GM13976 (cell line): ENCODE measurements at regions not wholly inside any gene's neighbourhood (a gene's known extent, or its start where the extent isn't known, plus 50 kb on each side); places are given as distances from the start of the nearest gene placed in this dataset.

ENCODE experiments used
- DNase-seq: peaks from one replicate; pipeline ENCODE4 v3.0.0; 2012; ENCODE audit warnings: low spot score
- CTCF ChIP-seq: IDR thresholded peaks from 2 replicates; pipeline ENCODE4 v1.5.1; 2012; ENCODE audit warnings: borderline replicate concordance, mild to moderate bottlenecking; ENCODE audit not compliant: insufficient read depth; ENCODE audit errors: extremely low read depth, missing control alignments, control extremely low read depth
- in situ Hi-C: fragments of 300-500 bp; cut with MboI; formaldehyde crosslinking; loops from one replicate; pipeline ENCODE4 v1.12.0; 2022; ENCODE audit warnings: low sequenced_read_pairs, mixed read lengths, inconsistent platforms; ENCODE audit not compliant: unreplicated experiment

DNA sequence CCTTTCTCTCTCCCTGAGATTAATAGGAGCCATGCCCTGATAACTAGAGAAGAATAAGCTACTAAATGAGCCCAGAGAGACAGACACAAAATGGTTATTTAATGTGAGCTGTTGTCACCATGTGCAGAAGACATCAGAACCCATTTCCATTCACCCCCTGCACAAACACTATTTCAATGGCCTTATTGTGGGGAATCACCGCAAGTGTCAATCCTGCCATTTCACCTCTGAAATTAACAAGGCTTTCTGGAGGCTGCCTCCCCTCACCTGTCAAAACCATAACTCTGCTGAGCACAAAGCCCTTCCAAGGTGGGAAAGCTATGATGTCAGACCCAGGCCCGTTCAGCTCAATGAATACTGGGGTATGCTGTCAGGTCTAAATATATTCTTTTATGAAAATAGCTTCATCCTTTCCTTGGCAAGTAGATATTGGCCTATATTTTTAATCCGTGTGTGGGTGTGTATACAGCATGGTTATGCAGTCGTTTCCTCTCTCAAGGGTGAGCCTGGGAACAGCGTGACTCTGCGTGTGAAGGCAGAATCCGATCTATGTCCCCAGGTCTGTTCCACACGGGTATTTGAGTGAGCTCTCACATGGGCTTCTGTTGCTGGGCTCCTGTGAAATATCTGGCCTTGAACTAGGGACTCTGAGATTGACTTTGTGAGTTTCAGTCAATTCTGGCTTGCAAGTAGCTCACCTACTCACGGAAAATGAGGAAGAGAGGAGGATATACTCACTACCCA lies 266.3 kb downstream of the FBXW7 start:
- no peak for DNase-seq
- in situ Hi-C loops: no loop called here
- TF ChIP-seq CTCF: no peak

GRCh38 chr4:152267811-152268210 lies 268.1 kb downstream of the FBXW7 start:
- in situ Hi-C loops: no loop called here
- no peak for DNase-seq
- TF ChIP-seq CTCF: no peak

DNA sequence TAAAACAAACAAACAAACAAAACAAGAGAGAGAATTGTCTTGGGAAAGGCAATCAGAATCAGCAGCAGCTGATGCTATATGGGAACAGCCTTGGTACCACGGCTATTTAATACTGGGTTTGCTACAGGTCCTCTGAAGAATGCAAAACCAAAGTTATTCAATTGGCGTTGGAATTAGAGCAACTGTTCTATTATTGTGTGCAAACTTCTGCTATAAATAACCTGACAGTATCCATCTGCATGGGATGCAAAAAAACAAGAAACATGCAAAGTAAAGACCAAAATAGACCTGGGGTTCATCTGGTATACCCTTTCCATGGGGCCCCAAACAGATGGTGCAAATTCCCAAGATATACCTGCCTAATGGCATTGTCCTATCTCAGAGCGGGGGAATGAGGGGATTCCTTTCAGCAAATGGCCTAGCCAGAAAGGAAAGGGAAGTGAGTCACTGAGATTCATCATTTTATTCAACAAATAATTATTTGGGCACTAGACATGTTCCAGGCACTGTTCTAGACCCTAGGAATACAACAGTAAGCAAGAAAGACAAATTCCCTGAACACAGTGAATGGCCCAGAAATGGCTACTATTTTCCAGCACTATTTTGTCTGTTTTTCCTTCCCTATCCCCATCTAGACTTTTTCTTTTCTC lies 268.9 kb downstream of the FBXW7 start:
- in situ Hi-C loops: no loop called here
- no peak for TF ChIP-seq CTCF
- DNase-seq: no peak

- in situ Hi-C loops: no loop called here
- no peak for TF ChIP-seq CTCF
- no peak for DNase-seq
Observed at GRCh38 chr4:152265149-152265621, 270.7 kb downstream of the FBXW7 start.

DNA sequence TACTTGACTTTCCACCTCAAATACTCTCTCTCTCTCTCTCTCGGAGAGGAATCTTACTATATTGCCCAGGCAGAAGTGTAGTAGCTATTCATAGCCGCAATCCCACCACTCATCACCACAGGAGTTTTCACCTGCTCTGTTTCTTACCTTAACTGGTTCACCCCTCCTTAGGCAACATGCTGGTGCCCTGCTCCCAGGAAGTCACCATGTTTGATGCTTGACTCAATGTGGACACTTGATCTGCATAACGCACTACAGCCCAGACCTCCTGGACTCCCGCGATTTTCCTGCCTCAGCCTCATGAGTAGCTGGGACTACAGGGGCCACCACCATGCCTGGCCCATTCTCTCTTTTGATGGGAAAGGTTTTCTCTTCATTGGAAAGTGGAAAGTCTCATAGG lies 271.8 kb downstream of the FBXW7 start:
- in situ Hi-C loops: no loop called here
- no peak for DNase-seq
- TF ChIP-seq CTCF: no peak

GRCh38 chr4:152259866-152260265 lies 276.0 kb downstream of the FBXW7 start:
- in situ Hi-C loops: no loop called here
- DNase-seq: no peak
- TF ChIP-seq CTCF: no peak
